ENCODE measurements at regions not wholly inside any gene's neighbourhood (a gene's known extent, or its start where the extent isn't known, plus 50 kb on each side); places are given as distances from the start of the nearest gene placed in this dataset.

DNA sequence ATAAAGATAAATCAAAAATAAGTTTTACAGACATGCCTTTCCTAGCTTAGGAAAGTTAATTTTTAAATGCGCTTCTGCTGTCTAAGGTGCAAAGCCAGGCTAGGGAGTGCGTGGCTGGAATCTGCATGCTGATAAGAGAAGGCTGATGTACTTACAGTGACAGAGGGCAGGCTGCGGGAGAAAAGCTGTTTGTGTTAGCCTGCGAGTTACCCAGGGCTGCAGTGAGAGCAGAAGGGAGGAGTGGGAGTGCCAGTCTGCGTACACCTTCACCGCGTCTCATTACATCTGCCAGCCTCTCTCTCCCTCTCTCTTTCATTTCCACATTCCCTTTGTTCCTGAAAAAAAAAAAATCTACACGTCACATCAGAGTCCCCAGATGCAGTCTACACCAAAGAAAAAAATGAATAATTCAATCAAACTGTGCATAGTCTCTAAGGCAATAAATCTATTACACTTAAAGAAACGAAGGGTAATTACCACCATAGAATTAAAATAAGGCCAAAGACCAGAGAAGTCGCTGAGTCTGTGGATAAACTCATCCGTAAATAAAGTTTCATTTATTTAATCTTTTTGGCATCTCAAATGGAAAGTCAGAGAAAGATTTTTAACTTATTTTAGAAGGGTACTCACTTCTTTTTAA lies 126.4 kb upstream of the C11orf58 start:
- H3K56ac ChIP-seq (ENCODE audit: insufficient read length, low read depth, low read length), result no peak overlapping the region
- no peak overlapping the region for H3K27ac Mint-ChIP-seq
- H3K4me2 ChIP-seq (ENCODE audit: insufficient read depth, insufficient read length, low read length), result peak overlapping the region; percentile 10

More for the DNA sequence above, 126.4 kb upstream of the C11orf58 start:
- Histone ChIP-seq H3K14ac (ENCODE audit: insufficient read depth, low read length) (no peak overlapping the region), H2BK20ac (ENCODE audit: low read depth, low read length, poor library complexity, severe bottlenecking) (no peak overlapping the region), H2BK5ac (ENCODE audit: insufficient read length, low read length) (no peak overlapping the region), H3T11ph (ENCODE audit: low read length) (no peak overlapping the region), H3K18ac (ENCODE audit: insufficient read length, low read depth, low read length) (no peak overlapping the region), H4K20me1 (ENCODE audit: control insufficient read depth, insufficient read depth, insufficient read length) (peaks cover 3% of the 10 kb centered on the region), H2BK12ac (ENCODE audit: insufficient read length, low read depth, low read length) (no peak overlapping the region), H4K91ac (ENCODE audit: insufficient read length, low read depth, low read length) (no peak overlapping the region), H3K79me1 (ENCODE audit: insufficient read depth, low read depth, low read length, poor library complexity, severe bottlenecking) (no peaks in the 10 kb centered on the region), H3K4ac (ENCODE audit: low read depth, low read length) (no peak overlapping the region), H2BK120ac (ENCODE audit: low read depth, low read length, poor library complexity, severe bottlenecking) (no peak overlapping the region), H3K23ac (ENCODE audit: insufficient read length, low read depth, low read length) (no peak overlapping the region), H2AFZ (ENCODE audit: low read length) (no peak overlapping the region), H2AK5ac (ENCODE audit: insufficient read length, low read length) (no peak overlapping the region), H3K9ac (ENCODE audit: extremely low read depth, insufficient read length, low read length) (no peak overlapping the region), H2BK15ac (ENCODE audit: low read depth, low read length) (no peak overlapping the region), H3K79me2 (ENCODE audit: insufficient read depth, low read length) (no peaks in the 10 kb centered on the region), H4K8ac (replicated peaks; ENCODE audit: insufficient read length, low read depth, low read length) (no peak overlapping the region), H3K27ac (ENCODE audit: insufficient read length, low read depth, low read length) (no peak overlapping the region), H3K23me2 (ENCODE audit: insufficient read length, low read depth, low read length, poor library complexity, severe bottlenecking) (peaks cover 26% of the 10 kb centered on the region), H3K27me3 (ENCODE audit: insufficient read depth, low read length) (peaks cover 72% of the 10 kb centered on the region), H4K5ac (ENCODE audit: insufficient read length, low read depth, low read length) (no peak overlapping the region), H3K4me1 (ENCODE audit: insufficient read depth, low read length) (no peaks in the 10 kb centered on the region), H3K9me3 (ENCODE audit: control insufficient read depth, low read depth, low read length) (no peaks in the 10 kb centered on the region)
- Mint-ChIP-seq H3K4me1 (peaks cover 21 to 37% of the 10 kb centered on the region in 2 experiments), H3K36me3 (ENCODE audit: insufficient read depth in 1 of 3, low read depth in 3 of 3) (no peaks in the 10 kb centered on the region), H3K4me3 (peak overlapping the region in 1 of 2 experiments; percentile 42; a peak in 2 of 5 replicates), H3K27me3 (ENCODE audit: low read depth) (peaks cover 17% of the 10 kb centered on the region), H3K9me3 (no peaks in the 10 kb centered on the region; a peak in 1 of 5 replicates)
- TF ChIP-seq, protein P1, sequence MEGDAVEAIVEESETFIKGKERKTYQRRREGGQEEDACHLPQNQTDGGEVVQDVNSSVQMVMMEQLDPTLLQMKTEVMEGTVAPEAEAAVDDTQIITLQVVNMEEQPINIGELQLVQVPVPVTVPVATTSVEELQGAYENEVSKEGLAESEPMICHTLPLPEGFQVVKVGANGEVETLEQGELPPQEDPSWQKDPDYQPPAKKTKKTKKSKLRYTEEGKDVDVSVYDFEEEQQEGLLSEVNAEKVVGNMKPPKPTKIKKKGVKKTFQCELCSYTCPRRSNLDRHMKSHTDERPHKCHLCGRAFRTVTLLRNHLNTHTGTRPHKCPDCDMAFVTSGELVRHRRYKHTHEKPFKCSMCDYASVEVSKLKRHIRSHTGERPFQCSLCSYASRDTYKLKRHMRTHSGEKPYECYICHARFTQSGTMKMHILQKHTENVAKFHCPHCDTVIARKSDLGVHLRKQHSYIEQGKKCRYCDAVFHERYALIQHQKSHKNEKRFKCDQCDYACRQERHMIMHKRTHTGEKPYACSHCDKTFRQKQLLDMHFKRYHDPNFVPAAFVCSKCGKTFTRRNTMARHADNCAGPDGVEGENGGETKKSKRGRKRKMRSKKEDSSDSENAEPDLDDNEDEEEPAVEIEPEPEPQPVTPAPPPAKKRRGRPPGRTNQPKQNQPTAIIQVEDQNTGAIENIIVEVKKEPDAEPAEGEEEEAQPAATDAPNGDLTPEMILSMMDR (conservative IDR thresholded peaks at IDR 0.05), result no peak
- no CpG with 5 or more reads among the region's 11 CpGs for WGBS (ENCODE audit: extremely low coverage, insufficient read length, low lambda C conversion rate)
- peak; percentile 40 for DNase-seq

Measured in H9 (cell line).